GM23338 (cell line): ENCODE measurements at regions not wholly inside any gene's neighbourhood (a gene's known extent, or its start where the extent isn't known, plus 50 kb on each side); places are given as distances from the start of the nearest gene placed in this dataset.

Source experiments
- ATAC-seq: fragments of 200-7000 bp; cut with Tn5 transposase; 3 replicates; pipeline ENCODE4 v1.9.1; 2020
- DNase-seq: peaks from one replicate; pipeline ENCODE4 v3.0.0-alpha.2; 2015; ENCODE audit warnings: low spot score
- H2AFZ ChIP-seq: fragments of 200-600 bp; sonication (generic); 2 replicates; pipeline ENCODE4 v1.8.0; 2016; ENCODE audit warnings: antibody characterized with exemption, mild to moderate bottlenecking, moderate library complexity
- H3F3A ChIP-seq: fragments of 200-600 bp; sonication (generic); replicated peaks from 2 replicates; pipeline ENCODE4 v1.8.0; 2017; ENCODE audit warnings: antibody characterized with exemption, mixed run types, low read depth
- H3K27ac ChIP-seq: fragments of 200-600 bp; sonication (generic); 2 replicates; pipeline ENCODE4 v1.6.1; 2016; ENCODE audit warnings: low read depth
- H3K27me3 ChIP-seq: fragments of 200-600 bp; sonication (generic); 2 replicates; pipeline ENCODE4 v1.8.0; 2016; ENCODE audit warnings: mild to moderate bottlenecking, mixed run types, moderate library complexity; ENCODE audit not compliant: insufficient read depth
- H3K36me3 ChIP-seq: fragments of 200-600 bp; sonication (generic); 2 replicates; pipeline ENCODE4 v1.8.0; 2016; ENCODE audit warnings: mild to moderate bottlenecking; ENCODE audit not compliant: insufficient read depth
- H3K4me1 ChIP-seq: fragments of 200-600 bp; sonication (generic); 2 replicates; pipeline ENCODE4 v1.8.0; 2016; ENCODE audit warnings: mild to moderate bottlenecking, moderate library complexity; ENCODE audit not compliant: insufficient read depth
- H3K4me2 ChIP-seq: fragments of 200-600 bp; sonication (generic); 2 replicates; pipeline ENCODE4 v1.7.1; 2017; ENCODE audit warnings: mixed run types
- H3K4me3 ChIP-seq: fragments of 200-600 bp; sonication (generic); 2 replicates; pipeline ENCODE4 v1.6.1; 2016; ENCODE audit warnings: mixed run types
- H3K79me2 ChIP-seq: fragments of 200-600 bp; sonication (generic); replicated peaks from 2 replicates; pipeline ENCODE4 v1.8.0; 2017; ENCODE audit warnings: mild to moderate bottlenecking; ENCODE audit not compliant: insufficient read depth
- H3K9me2 ChIP-seq: fragments of 200-600 bp; sonication (generic); 2 replicates; pipeline ENCODE4 v1.8.0; 2017; ENCODE audit not compliant: insufficient read depth
- H4K20me1 ChIP-seq: fragments of 200-600 bp; sonication (generic); replicated peaks from 2 replicates; pipeline ENCODE4 v1.8.0; 2017; ENCODE audit warnings: mild to moderate bottlenecking; ENCODE audit not compliant: insufficient read depth
- H3K27ac Mint-ChIP-seq: 2 replicates; pipeline ENCODE4 v1.8.0; 2020; ENCODE audit warnings: inconsistent platforms, mild to moderate bottlenecking, moderate library complexity, mixed read lengths
- H3K27me3 Mint-ChIP-seq: 3 replicates; pipeline ENCODE4 v1.8.0; 2022; ENCODE audit warnings: low read depth, mild to moderate bottlenecking, moderate library complexity, mixed read lengths, inconsistent platforms; ENCODE audit not compliant: insufficient read depth, poor library complexity
- H3K36me3 Mint-ChIP-seq: 3 replicates; pipeline ENCODE4 v1.8.0; 2021; ENCODE audit warnings: low read depth, mild to moderate bottlenecking, inconsistent platforms, moderate library complexity, mixed read lengths
- H3K4me1 Mint-ChIP-seq: 3 replicates; pipeline ENCODE4 v1.8.0; 2020; ENCODE audit warnings: mild to moderate bottlenecking, inconsistent platforms, mixed read lengths
- H3K4me3 Mint-ChIP-seq: 3 replicates; pipeline ENCODE4 v1.8.0; 2021; ENCODE audit warnings: moderate library complexity, mild to moderate bottlenecking, inconsistent platforms, mixed read lengths
- H3K9me3 Mint-ChIP-seq: 3 replicates; pipeline ENCODE4 v1.8.0; 2020; ENCODE audit warnings: moderate library complexity, mild to moderate bottlenecking, inconsistent platforms, mixed read lengths
- CREB1 ChIP-seq: fragments of 250-450 bp; sonication (Bioruptor Pico); IDR thresholded peaks from 2 replicates; pipeline ENCODE4 v1.5.0; 2020; ENCODE audit warnings: low read depth, mild to moderate bottlenecking, moderate library complexity
- CTCF ChIP-seq, 2 experiments: fragments of 200-600 bp in 1 of 2; sonication (generic) in 1 of 2; conservative IDR thresholded peaks; 2 replicates each; pipeline versions ENCODE4 v1.5.1 to v1.6.1; 2016 to 2017; ENCODE audit warnings: antibody characterized with exemption in 2 of 2, low read depth in 2 of 2, mild to moderate bottlenecking in 2 of 2, moderate library complexity in 1 of 2
- ETS1 ChIP-seq: IDR thresholded peaks from 2 replicates; pipeline ENCODE4 v1.6.1; 2016; ENCODE audit warnings: antibody characterized with exemption
- EZH2 ChIP-seq: fragments of 200-600 bp; sonication (generic); IDR thresholded peaks from one replicate; pipeline ENCODE4 v1.8.0; 2017; ENCODE audit warnings: antibody characterized with exemption, mild to moderate bottlenecking, low read depth; ENCODE audit not compliant: unreplicated experiment
- EZH2phosphoT487 ChIP-seq: fragments of 200-600 bp; sonication (generic); IDR thresholded peaks from one replicate; pipeline ENCODE4 v1.8.1; 2018; ENCODE audit warnings: antibody characterized with exemption; ENCODE audit not compliant: unreplicated experiment
- NANOG ChIP-seq: IDR thresholded peaks from 2 replicates; pipeline ENCODE4 v1.6.1; 2016; ENCODE audit warnings: antibody characterized with exemption, borderline replicate concordance
- POLR2AphosphoS5 ChIP-seq: IDR thresholded peaks from 2 replicates; pipeline ENCODE4 v1.6.1; 2016; ENCODE audit warnings: antibody characterized with exemption, low read depth
- REST ChIP-seq: IDR thresholded peaks from one replicate; pipeline ENCODE4 v1.6.1; 2018; ENCODE audit warnings: antibody characterized with exemption; ENCODE audit not compliant: unreplicated experiment
- STAT1 ChIP-seq: IDR thresholded peaks from one replicate; pipeline ENCODE4 v1.6.1; 2016; ENCODE audit warnings: antibody characterized with exemption; ENCODE audit not compliant: unreplicated experiment
- ZNF114 ChIP-seq: fragments of 250-450 bp; sonication (Bioruptor Pico); IDR thresholded peaks from 2 replicates; pipeline ENCODE4 v1.5.0; 2020; ENCODE audit warnings: mild to moderate bottlenecking, moderate library complexity
- ZNF331 ChIP-seq: fragments of 250-450 bp; sonication (Bioruptor Pico); IDR thresholded peaks from 2 replicates; pipeline ENCODE4 v1.5.0; 2020; ENCODE audit warnings: low read depth, mild to moderate bottlenecking, moderate library complexity
- ZNF462 ChIP-seq: fragments of 250-450 bp; sonication (Bioruptor Pico); IDR thresholded peaks from 2 replicates; pipeline ENCODE4 v1.5.0; 2020; ENCODE audit warnings: mild to moderate bottlenecking, moderate library complexity

- Mint-ChIP-seq H3K36me3 (no peaks in the 10 kb centered on the region), H3K27me3 (peaks cover 2% of the 10 kb centered on the region), H3K4me1 (peaks cover 3% of the 10 kb centered on the region), H3K27ac (no peak overlapping the region), H3K4me3 (no peak overlapping the region), H3K9me3 (no peaks in the 10 kb centered on the region)
- TF ChIP-seq CREB1 (no peak), STAT1 (no peak), POLR2AphosphoS5 (no peak), CTCF (conservative IDR thresholded peaks at IDR 0.05; ENCODE audit: low read depth in 2 of 2) (no peak), REST (no peak), ETS1 (no peak), ZNF331 (CRISPR knock-in tag) (no peak), EZH2 (no peak), NANOG (no peak), EZH2phosphoT487 (no peak), ZNF114 (no peak), ZNF462 (CRISPR knock-in tag) (no peak)
- H3K4me1 ChIP-seq = peaks cover 4% of the 10 kb centered on the region; the same call in 1 of the 2 replicates
- no peaks in the 10 kb centered on the region for H3K79me2 ChIP-seq
- no peak for DNase-seq
- no peak overlapping the region for H3K4me2 ChIP-seq
- no peaks in the 10 kb centered on the region for H3K36me3 ChIP-seq
- peaks cover 6% of the 10 kb centered on the region; the same call in 1 of the 2 replicates for H3K9me2 ChIP-seq
- no peaks in the 10 kb centered on the region for H4K20me1 ChIP-seq
- H3K27me3 ChIP-seq = no peaks in the 10 kb centered on the region
- ATAC-seq = no peak
- no peak overlapping the region for H3K4me3 ChIP-seq
- H3K27ac ChIP-seq = no peak overlapping the region
- peak overlapping the region; percentile 56; the same call in 1 of the 2 replicates for H2AFZ ChIP-seq
- H3F3A ChIP-seq = no peaks in the 10 kb centered on the region
These were observed 99.6 kb downstream of the ZBTB18 start for GRCh38 chr1:244150665-244151064.
